ENCODE measurements at regions not wholly inside any gene's neighbourhood (a gene's known extent, or its start where the extent isn't known, plus 50 kb on each side); places are given as distances from the start of the nearest gene placed in this dataset.

- TF ChIP-seq CTCF (IDR thresholded peaks at IDR 0.05) (no peak), EHF (CRISPR knock-in tag; IDR thresholded peaks at IDR 0.05) (no peak), TP53 (CRISPR knock-in tag; IDR thresholded peaks at IDR 0.05) (no peak), JUNB (IDR thresholded peaks at IDR 0.05) (no peak), E2F6 (IDR thresholded peaks at IDR 0.05; ENCODE audit: borderline replicate concordance, low read depth) (no peak), CHD4 (IDR thresholded peaks at IDR 0.05; ENCODE audit: borderline replicate concordance) (no peak), NPAS2 (CRISPR knock-in tag; IDR thresholded peaks at IDR 0.05; ENCODE audit: borderline replicate concordance) (no peak)
These were observed 1449.2 kb downstream of the C4orf33 start (continued) for GRCh38 chr4:130545171-130545570.

- POLR2A ChIA-PET, result interaction anchor here (0.6 kb wide), 1 partner anchor 146 kb away, joined by 3 read pairs; no protein-coding TSS in a partner anchor
- no peak for ATAC-seq
- H3K4me1 ChIP-seq, result no peaks in the 10 kb centered on the region
These were observed 1449.6 kb downstream of the C4orf33 start for GRCh38 chr4:130545596-130545995.

GRCh38 chr4:130559268-130559667 lies 1463.3 kb downstream of the C4orf33 start:
- CTCF ChIA-PET, result no interaction called here
- H3K4me1 ChIP-seq, result no peaks in the 10 kb centered on the region
- ATAC-seq, result no peak
- no peak for FAIRE-seq
- no peak overlapping the region for H3K4me3 ChIP-seq
- no peaks in the 10 kb centered on the region for H3K9me3 ChIP-seq
- 24% methylated on average over 2 of the region's 2 CpGs for WGBS (ENCODE audit: missing lambda C conversion rate)
- H3K4me2 ChIP-seq, result no peak overlapping the region
- no peak overlapping the region for H3K27ac ChIP-seq
- POLR2A ChIA-PET, result no interaction called here
- DNase-seq (ENCODE audit: low read depth in 1 of 2, low spot score in 1 of 2), result no peak
- TF ChIP-seq EHF (CRISPR knock-in tag; IDR thresholded peaks at IDR 0.05) (no peak), POLR2AphosphoS2 (conservative IDR thresholded peaks at IDR 0.05; ENCODE audit: low read length) (no peak), HOXB13 (CRISPR knock-in tag; IDR thresholded peaks at IDR 0.05; ENCODE audit: low read depth) (no peak), E2F6 (IDR thresholded peaks at IDR 0.05; ENCODE audit: borderline replicate concordance, low read depth) (no peak), JUN (IDR thresholded peaks at IDR 0.05) (no peak), ESRRA (IDR thresholded peaks at IDR 0.05; ENCODE audit: borderline replicate concordance, low read length) (no peak), RNF2 (IDR thresholded peaks at IDR 0.05; ENCODE audit: borderline replicate concordance, low read depth) (no peak), NR3C1 (IDR thresholded peaks at IDR 0.05) (no peak), PHF8 (IDR thresholded peaks at IDR 0.05; ENCODE audit: borderline replicate concordance, low read depth) (no peak), NPAS2 (CRISPR knock-in tag; IDR thresholded peaks at IDR 0.05; ENCODE audit: borderline replicate concordance) (no peak), FOSL2 (IDR thresholded peaks at IDR 0.05) (no peak), FOSL2 (CRISPR knock-in tag; IDR thresholded peaks at IDR 0.05) (no peak), BHLHE40 (IDR thresholded peaks at IDR 0.05; ENCODE audit: low read depth, low read length) (no peak), TP53 (CRISPR knock-in tag; IDR thresholded peaks at IDR 0.05) (no peak), KDM1A (IDR thresholded peaks at IDR 0.05; ENCODE audit: low read depth) (no peak), ZFP36 (IDR thresholded peaks at IDR 0.05; ENCODE audit: borderline replicate concordance, partially characterized antibody) (no peak)

More at GRCh38 chr4:130545596-130545995, 1449.6 kb downstream of the C4orf33 start:
- Histone ChIP-seq H3K4me2 (no peak overlapping the region), H3K4me3 (no peak overlapping the region), H3K9me3 (no peaks in the 10 kb centered on the region), H3K27ac (no peak overlapping the region)
- CTCF ChIA-PET, result interaction anchor here (0.8 kb wide), 1 partner anchor 19 kb away, joined by 3 read pairs; no protein-coding TSS in a partner anchor
- DNase-seq (ENCODE audit: low read depth in 1 of 2, low spot score in 1 of 2) (no peak), FAIRE-seq (no peak)
- 25% methylated on average over 2 of the region's 2 CpGs for WGBS (ENCODE audit: missing lambda C conversion rate)
- no peak for TF ChIP-seq USF2 (IDR thresholded peaks at IDR 0.05)
- no peak for TF ChIP-seq KDM5A (IDR thresholded peaks at IDR 0.05)
- no peak for TF ChIP-seq POLR2AphosphoS2 (conservative IDR thresholded peaks at IDR 0.05; ENCODE audit: low read length)
- TF ChIP-seq ZFP36 (IDR thresholded peaks at IDR 0.05; ENCODE audit: borderline replicate concordance, partially characterized antibody), result no peak
- no peak for TF ChIP-seq RARB (CRISPR knock-in tag; IDR thresholded peaks at IDR 0.05)
- no peak for TF ChIP-seq E2F6 (IDR thresholded peaks at IDR 0.05; ENCODE audit: borderline replicate concordance, low read depth)
- no peak for TF ChIP-seq RCOR1 (IDR thresholded peaks at IDR 0.05; ENCODE audit: low read depth, low read length)
- no peak for TF ChIP-seq HOXB13 (CRISPR knock-in tag; IDR thresholded peaks at IDR 0.05; ENCODE audit: low read depth)
- no peak for TF ChIP-seq SMC3 (IDR thresholded peaks at IDR 0.05)
- no peak for TF ChIP-seq TP53 (CRISPR knock-in tag; IDR thresholded peaks at IDR 0.05)
- TF ChIP-seq EHMT2 (IDR thresholded peaks at IDR 0.05; ENCODE audit: low read depth), result no peak
- TF ChIP-seq FOSB (CRISPR knock-in tag; IDR thresholded peaks at IDR 0.05), result no peak

Measured in A549 (cell line).